ENCODE measurements at regions not wholly inside any gene's neighbourhood (a gene's known extent, or its start where the extent isn't known, plus 50 kb on each side); places are given as distances from the start of the nearest gene placed in this dataset.

DNA sequence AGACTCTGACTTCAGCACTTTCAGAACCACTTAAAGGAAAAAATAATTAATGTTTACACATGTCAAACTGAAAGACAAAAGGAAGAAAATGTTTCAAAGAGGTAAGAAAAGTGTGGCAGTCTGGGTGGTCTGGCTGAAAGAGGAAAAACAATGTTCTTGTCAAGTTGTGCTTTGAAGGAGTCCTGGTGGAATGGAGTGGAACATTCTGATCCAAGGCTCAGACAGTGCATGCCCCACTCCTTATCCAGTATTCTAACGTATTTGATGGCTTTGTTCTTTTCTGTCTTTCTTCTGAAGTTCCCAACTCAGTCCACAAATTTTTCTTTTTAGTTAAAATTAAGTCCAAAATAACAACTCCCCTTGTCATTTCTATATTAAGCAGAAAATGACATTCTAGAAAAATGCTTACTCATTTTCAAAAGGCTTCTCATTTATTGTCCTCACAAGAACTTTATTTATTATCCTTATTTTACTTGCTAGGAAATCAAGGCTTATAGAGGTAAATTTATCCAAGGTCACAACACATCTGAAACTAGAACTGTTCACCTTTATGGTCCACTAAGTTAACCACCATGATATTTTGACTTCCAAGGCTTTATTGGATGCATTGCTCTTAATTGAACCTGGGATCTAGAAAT is 121.7 kb upstream of the NAP1L1 start:
- no peak for TF ChIP-seq EZH2 (IDR thresholded peaks at IDR 0.05)
- TF ChIP-seq CTCF (IDR thresholded peaks at IDR 0.05), result no peak
- no peak for TF ChIP-seq EZH2phosphoT487 (IDR thresholded peaks at IDR 0.05)
